ENCODE measurements at regions not wholly inside any gene's neighbourhood (a gene's known extent, or its start where the extent isn't known, plus 50 kb on each side); places are given as distances from the start of the nearest gene placed in this dataset.

- in situ Hi-C loops (cut with HindIII; ENCODE audit: low sequenced_read_pairs), result no loop called here
- TF ChIP-seq CTCF (IDR thresholded peaks at IDR 0.05; ENCODE audit: low read depth, low read length), result no peak
- peak; percentile 37 for DNase-seq (ENCODE audit: low read depth, low spot score)
- H3K4me3 ChIP-seq (ENCODE audit: low read depth, low read length), result no peak overlapping the region
These were observed 934.2 kb downstream of the TTLL7 start for GRCh38 chr1:83064589-83065242.

GRCh38 chr1:83060651-83061390 lies 938.1 kb downstream of the TTLL7 start:
- no peak for TF ChIP-seq CTCF (IDR thresholded peaks at IDR 0.05; ENCODE audit: low read depth, low read length)

GRCh38 chr1:83060221-83060620 lies 938.7 kb downstream of the TTLL7 start:
- no peak for DNase-seq (ENCODE audit: low read depth, low spot score)
- no peak for TF ChIP-seq CTCF (IDR thresholded peaks at IDR 0.05; ENCODE audit: low read depth, low read length)
- H3K4me3 ChIP-seq (ENCODE audit: low read depth, low read length), result no peak overlapping the region
- in situ Hi-C loops (cut with HindIII; ENCODE audit: low sequenced_read_pairs), result no loop called here

More at GRCh38 chr1:83060651-83061390, 938.1 kb downstream of the TTLL7 start:
- H3K4me3 ChIP-seq (ENCODE audit: low read depth, low read length), result no peak overlapping the region
- in situ Hi-C loops (cut with HindIII; ENCODE audit: low sequenced_read_pairs), result no loop called here
- DNase-seq (ENCODE audit: low read depth, low spot score), result no peak

GRCh38 chr1:83058327-83058726 lies 940.6 kb downstream of the TTLL7 start:
- no peak overlapping the region for H3K4me3 ChIP-seq (ENCODE audit: low read depth, low read length)
- DNase-seq (ENCODE audit: low read depth, low spot score), result no peak
- in situ Hi-C loops (cut with HindIII; ENCODE audit: low sequenced_read_pairs), result no loop called here
- no peak for TF ChIP-seq CTCF (IDR thresholded peaks at IDR 0.05; ENCODE audit: low read depth, low read length)

- in situ Hi-C loops (cut with HindIII; ENCODE audit: low sequenced_read_pairs), result no loop called here
- DNase-seq (ENCODE audit: low read depth, low spot score), result no peak
- no peak overlapping the region for H3K4me3 ChIP-seq (ENCODE audit: low read depth, low read length)
- TF ChIP-seq CTCF (IDR thresholded peaks at IDR 0.05; ENCODE audit: low read depth, low read length), result no peak
These were observed 943.4 kb downstream of the TTLL7 start for GRCh38 chr1:83055391-83056170.

- in situ Hi-C loops (cut with HindIII; ENCODE audit: low sequenced_read_pairs), result no loop called here
- no peak for TF ChIP-seq CTCF (IDR thresholded peaks at IDR 0.05; ENCODE audit: low read depth, low read length)
- no peak overlapping the region for H3K4me3 ChIP-seq (ENCODE audit: low read depth, low read length)
- DNase-seq (ENCODE audit: low read depth, low spot score), result no peak
These were observed 945.5 kb downstream of the TTLL7 start for GRCh38 chr1:83053446-83053845.

Data from astrocyte of the spinal cord (primary cell).